GM12878 (cell line): ENCODE measurements at regions not wholly inside any gene's neighbourhood (a gene's known extent, or its start where the extent isn't known, plus 50 kb on each side); places are given as distances from the start of the nearest gene placed in this dataset.

Experiments
- ATAC-seq: fragments of 200-7000 bp; cut with Tn5 transposase; 3 replicates; pipeline ENCODE4 v1.9.1; 2020; ENCODE audit warnings: mild to moderate bottlenecking, moderate library complexity
- BruUV-seq: library from RNA; stranded (reverse); fragments of 400-500 nt; replicated peaks from 2 replicates; lab custom pipeline; 2021; lab: Mats Ljungman, UMichigan
- CTCF ChIA-PET: fragments of 300-600 bp; sonication (Branson Sonifier 250); formaldehyde crosslinking; extraction: SDS; loops from one replicate; lab custom pipeline; 2021; ENCODE audit warnings: inconsistent platforms; lab: Yijun Ruan, JAX
- POLR2A ChIA-PET: fragments of 350-600 bp; formaldehyde crosslinking; extraction: SDS; loops from one replicate; lab custom pipeline; 2021; ENCODE audit warnings: inconsistent platforms; lab: Charles Lee
- RAD21 ChIA-PET: fragments of 300-600 bp; sonication (Branson Sonifier 250); formaldehyde crosslinking; loops from one replicate; lab custom pipeline; 2023; ENCODE audit warnings: antibody characterized with exemption; ENCODE audit not compliant: unreplicated experiment; lab: Charles Lee
- SMC1A ChIA-PET: fragments of 300-600 bp; sonication (Branson Sonifier 250); formaldehyde crosslinking; loops from one replicate; lab custom pipeline; 2023; ENCODE audit not compliant: unreplicated experiment, uncharacterized antibody; lab: Charles Lee
- DNase-seq: peaks from one replicate; pipeline ENCODE4 v3.0.0-alpha.2; 2011; ENCODE audit warnings: low read depth, low spot score
- FAIRE-seq: peaks from 3 replicates; lab custom pipeline; 2011; peaks lifted over from hg19 to GRCh38; lab: Jason Lieb, UNC
- H2AFZ ChIP-seq: 2 replicates; pipeline ENCODE4 v1.6.0; 2011; ENCODE audit warnings: low read depth, low read length, control low read depth; ENCODE audit not compliant: control insufficient read depth
- H3K27ac ChIP-seq: 2 replicates; pipeline ENCODE4 v1.5.1; 2011; ENCODE audit warnings: control low read depth; ENCODE audit not compliant: control insufficient read depth, insufficient read depth
- H3K27me3 ChIP-seq, 2 experiments: replicated peaks in 1 of 2; 2 replicates each; pipeline versions ENCODE4 v1.6.0 to v1.6.1; 2011; ENCODE audit warnings: low read length in 1 of 2; ENCODE audit not compliant: control insufficient read depth in 2 of 2, insufficient read depth in 2 of 2
- H3K36me3 ChIP-seq, 2 experiments: 2 replicates each; pipeline ENCODE4 v1.5.1; 2011; ENCODE audit warnings: low read length in 1 of 2; ENCODE audit not compliant: control insufficient read depth in 2 of 2, insufficient read depth in 2 of 2
- H3K4me1 ChIP-seq: 2 replicates; pipeline ENCODE4 v1.6.1; 2011; ENCODE audit warnings: mild to moderate bottlenecking, low read length, moderate library complexity, mixed read lengths; ENCODE audit not compliant: control insufficient read depth, insufficient read depth
- H3K4me2 ChIP-seq: 2 replicates; pipeline ENCODE4 v1.6.0; 2011; ENCODE audit warnings: control low read depth; ENCODE audit not compliant: control insufficient read depth, insufficient read depth
- H3K4me3 ChIP-seq: fragments of 200-600 bp; sonication (generic); 2 replicates; pipeline ENCODE4 v1.5.1; 2016
- H3K79me2 ChIP-seq: 2 replicates; pipeline ENCODE4 v1.6.0; 2011; ENCODE audit warnings: low read length; ENCODE audit not compliant: control insufficient read depth, insufficient read depth
- H3K9ac ChIP-seq: 2 replicates; pipeline ENCODE4 v1.8.0; 2011; ENCODE audit warnings: low read length, control low read depth, mixed read lengths; ENCODE audit not compliant: control insufficient read depth, insufficient read depth
- H3K9me3 ChIP-seq: replicated peaks from 3 replicates; pipeline ENCODE4 v1.5.1; 2011; ENCODE audit warnings: mild to moderate bottlenecking, low read length; ENCODE audit not compliant: control insufficient read depth, insufficient read depth
- H4K20me1 ChIP-seq: 2 replicates; pipeline ENCODE4 v1.6.0; 2011; ENCODE audit not compliant: control insufficient read depth, insufficient read depth
- BMI1 ChIP-seq: fragments of 450-650 bp; IDR thresholded peaks from 2 replicates; pipeline ENCODE4 v1.6.1; 2016; ENCODE audit warnings: mild to moderate bottlenecking, moderate library complexity, borderline replicate concordance
- CUX1 ChIP-seq: IDR thresholded peaks from 2 replicates; pipeline ENCODE4 v1.6.1; 2012; ENCODE audit warnings: improper control_type of control experiment, low read depth, low read length; ENCODE audit not compliant: insufficient replicate concordance
- E2F4 ChIP-seq: IDR thresholded peaks from 2 replicates; pipeline ENCODE4 v1.6.1; 2012; ENCODE audit warnings: low read depth, low read length, improper control_type of control experiment
- E2F8 ChIP-seq: fragments of 450-650 bp; IDR thresholded peaks from 2 replicates; pipeline ENCODE4 v1.6.1; 2018; ENCODE audit warnings: mild to moderate bottlenecking, low read depth, moderate library complexity; ENCODE audit not compliant: partially characterized antibody
- KLF5 ChIP-seq: fragments of 450-650 bp; IDR thresholded peaks from 2 replicates; pipeline ENCODE4 v1.6.1; 2014; ENCODE audit warnings: mild to moderate bottlenecking; ENCODE audit not compliant: partially characterized antibody
- RAD51 ChIP-seq: fragments of 450-650 bp; IDR thresholded peaks from 2 replicates; pipeline ENCODE4 v1.6.1; 2016; ENCODE audit warnings: moderate library complexity, mild to moderate bottlenecking, inconsistent platforms
- SMAD5 ChIP-seq: IDR thresholded peaks from 2 replicates; pipeline ENCODE4 v1.6.1; 2016; ENCODE audit warnings: antibody characterized with exemption, low read depth
- SREBF2 ChIP-seq: IDR thresholded peaks from 2 replicates; pipeline ENCODE4 v1.6.1; 2012; ENCODE audit warnings: mild to moderate bottlenecking, low read length
- WGBS: methylation state at CpG from one replicate; pipeline ENCODE4 v1.1.6; 2016; ENCODE audit warnings: low lambda C conversion rate; ENCODE audit not compliant: insufficient replicate concordance, insufficient coverage; ENCODE audit errors: missing lambda C conversion rate; 5-methylcytosine and 5-hydroxymethylcytosine counted together
- in situ Hi-C: fragments of 300-500 bp; cut with MboI; formaldehyde crosslinking; loops from 9 replicates; pipeline ENCODE4 v1.14.3; 2018; ENCODE audit warnings: mixed read lengths
- intact Hi-C: fragments of 100-400 bp; cut with micrococcal nuclease; formaldehyde crosslinking; loops from one replicate; pipeline ENCODE4 v1.14.2; 2022; ENCODE audit not compliant: unreplicated experiment

- Histone ChIP-seq H3K27ac (no peak overlapping the region), H3K79me2 (no peaks in the 10 kb centered on the region), H3K4me1 (no peaks in the 10 kb centered on the region), H3K9ac (no peak overlapping the region), H3K4me3 (no peak overlapping the region), H2AFZ (no peak overlapping the region), H3K9me3 (no peaks in the 10 kb centered on the region), H3K27me3 (no peaks in the 10 kb centered on the region), H3K36me3 (no peaks in the 10 kb centered on the region), H3K4me2 (no peak overlapping the region), H4K20me1 (no peaks in the 10 kb centered on the region)
- BruUV-seq, result no TSS peak
- in situ Hi-C loops (no loop called here), intact Hi-C loops (no loop called here)
- DNase-seq (no peak), ATAC-seq (no peak), FAIRE-seq (no peak)
- ChIA-PET CTCF (no interaction called here), SMC1A (no interaction called here), POLR2A (no interaction called here), RAD21 (no interaction called here)
- 0% methylated on average over 2 of the region's 2 CpGs for WGBS
- TF ChIP-seq SREBF2, result no peak
- TF ChIP-seq KLF5, result no peak
- no peak for TF ChIP-seq BMI1
- TF ChIP-seq E2F8, result no peak
- TF ChIP-seq E2F4, result no peak
- no peak for TF ChIP-seq RAD51
- no peak for TF ChIP-seq CUX1
- no peak for TF ChIP-seq SMAD5
Measured at GRCh38 chr2:76429374-76429773, 718.7 kb upstream of the GCFC2 start.
